ENCODE measurements at regions not wholly inside any gene's neighbourhood (a gene's known extent, or its start where the extent isn't known, plus 50 kb on each side); places are given as distances from the start of the nearest gene placed in this dataset.

DNA sequence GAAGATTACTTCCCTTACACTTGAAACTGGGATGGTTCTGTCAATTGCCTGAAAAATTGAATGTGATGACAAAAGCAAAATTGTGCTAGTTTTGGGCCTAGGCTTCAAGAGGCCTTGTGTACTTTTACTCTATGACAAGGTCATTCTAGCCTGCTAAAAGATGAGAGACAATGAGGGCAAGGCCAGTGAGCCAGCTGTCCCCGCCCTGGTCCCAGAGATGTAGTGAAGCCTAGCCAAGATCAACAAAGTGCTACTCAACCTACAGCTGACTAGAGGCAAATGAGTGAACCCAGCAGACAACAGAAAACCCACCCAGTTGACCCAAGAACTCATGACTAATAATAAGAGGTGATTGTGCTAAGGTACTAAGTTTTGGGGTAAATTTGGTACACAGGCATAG is 248.7 kb downstream of the IL15 start:
- TF ChIP-seq TCF7L2 (IDR thresholded peaks at IDR 0.05; ENCODE audit: borderline replicate concordance, extremely low read depth, insufficient read depth, insufficient read length) (no peak), ZFX (IDR thresholded peaks at IDR 0.05) (no peak), CTCF (IDR thresholded peaks at IDR 0.05 in 2 of 3, conservative IDR thresholded peaks at IDR 0.05 in 1 of 3; ENCODE audit: borderline replicate concordance in 1 of 3, insufficient read depth in 1 of 3, low read depth in 2 of 3, low read length in 2 of 3) (no peak), YY1 (IDR thresholded peaks at IDR 0.05; ENCODE audit: extremely low read depth, insufficient replicate concordance, low read depth, low read length) (no peak), EZH2 (IDR thresholded peaks at IDR 0.05) (no peak), EZH2phosphoT487 (IDR thresholded peaks at IDR 0.05; ENCODE audit: borderline replicate concordance) (no peak)
